Activated CD8-positive, alpha-beta memory T cell treated with anti-CD3 and anti-CD28 coated beads, Interleukin-2, amount 50 U/mL, for 48 hours (primary cell): ENCODE measurements at regions not wholly inside any gene's neighbourhood (a gene's known extent, or its start where the extent isn't known, plus 50 kb on each side); places are given as distances from the start of the nearest gene placed in this dataset.

Source experiments
- DNase-seq: peaks from one replicate; pipeline ENCODE4 v3.0.0-alpha.2; 2020

- no peak for DNase-seq
Measured at GRCh38 chr12:4045786-4046494, 172.7 kb upstream of the PARP11 start.

GRCh38 chr12:4044736-4045730 is 171.8 kb upstream of the PARP11 start:
- DNase-seq = no peak

DNA sequence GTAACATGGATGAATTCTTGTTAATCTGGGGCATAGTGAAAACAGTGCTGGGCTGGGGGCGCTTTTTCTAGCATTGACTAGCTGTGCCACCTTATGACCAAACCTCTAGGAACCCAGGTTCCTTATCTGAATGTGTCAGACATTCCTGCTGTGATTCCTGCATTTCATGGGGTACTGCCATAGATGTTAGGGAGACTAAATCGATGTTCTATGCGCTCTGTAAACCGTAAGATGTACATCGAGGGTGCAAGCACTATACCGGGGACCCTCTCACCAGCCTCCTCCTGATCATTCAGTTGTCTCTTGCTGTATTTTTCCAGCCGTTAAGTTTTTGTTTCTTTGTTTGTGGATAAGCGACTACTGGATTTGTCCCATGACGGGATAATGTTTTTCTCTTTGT is 170.9 kb upstream of the PARP11 start:
- no peak for DNase-seq

GRCh38 chr12:4041187-4041885 is 168.1 kb upstream of the PARP11 start:
- DNase-seq = no peak

DNA sequence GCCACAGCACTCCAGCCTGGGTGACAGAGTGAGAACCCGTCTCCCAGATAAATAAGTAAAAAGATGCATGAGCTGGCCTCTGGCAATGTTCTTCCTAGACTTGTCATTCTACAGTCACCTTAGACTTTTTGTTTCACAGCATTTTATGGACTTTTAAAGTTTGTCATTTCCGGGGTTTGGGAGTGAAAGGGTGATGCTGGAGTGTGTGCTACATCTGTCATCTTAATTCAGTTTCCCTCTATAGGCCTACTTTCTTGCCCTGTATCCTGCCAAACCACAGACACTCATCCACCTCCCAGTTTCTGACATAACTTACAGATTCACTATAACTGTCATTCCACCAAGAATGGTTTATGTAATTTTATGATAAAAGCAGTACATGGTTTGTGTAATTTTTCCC is 166.7 kb upstream of the PARP11 start:
- no peak for DNase-seq

- no peak for DNase-seq
Measured at GRCh38 chr12:4037747-4038312, 164.6 kb upstream of the PARP11 start.

DNA sequence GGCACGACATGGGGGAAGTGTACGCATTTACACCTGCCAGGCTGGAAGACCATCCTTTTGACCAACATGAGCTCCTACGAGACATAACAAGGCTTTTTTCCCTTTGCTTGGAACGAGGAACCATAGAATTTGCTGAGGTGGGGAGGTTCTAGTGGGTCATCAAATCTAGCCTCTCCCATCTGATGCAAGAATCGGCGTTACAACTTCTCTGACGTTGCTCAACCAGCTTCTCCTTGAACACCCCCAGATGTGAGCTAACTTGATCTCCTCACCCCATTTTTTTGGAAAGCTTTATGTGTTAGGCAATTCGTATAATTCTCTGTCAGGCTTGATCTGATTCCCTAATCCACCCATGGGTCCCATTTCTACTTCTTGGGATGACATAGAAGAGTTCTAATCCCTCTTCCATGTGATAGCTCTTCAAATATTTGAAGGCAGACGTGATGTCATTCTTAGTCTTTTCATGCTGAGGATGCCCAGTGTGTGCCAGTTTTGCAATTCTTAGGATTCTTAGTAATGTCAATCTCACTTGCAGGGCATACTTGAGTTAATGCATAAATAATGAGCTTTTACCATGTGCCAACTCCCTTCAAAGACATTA is 163.6 kb upstream of the PARP11 start:
- DNase-seq = no peak

DNA sequence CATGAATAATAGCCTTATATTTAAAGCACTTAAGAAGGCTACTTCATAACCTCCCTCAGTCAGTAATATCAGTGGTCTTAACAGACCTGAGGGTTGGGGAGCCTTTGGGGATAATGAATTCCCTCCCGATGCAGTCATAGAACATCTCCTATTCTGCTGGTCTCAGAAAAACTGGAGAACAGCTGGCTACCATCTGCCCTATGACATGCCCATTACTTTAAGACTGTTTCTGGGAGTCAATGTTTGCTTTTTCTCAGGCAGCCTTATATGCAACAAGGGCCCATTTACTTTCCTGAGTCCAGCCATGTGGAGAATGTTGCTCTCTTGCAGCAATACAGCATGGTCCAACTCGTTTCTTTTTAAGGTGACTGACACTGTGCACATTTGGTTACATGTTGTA is 161.7 kb upstream of the PARP11 start:
- no peak for DNase-seq

DNA sequence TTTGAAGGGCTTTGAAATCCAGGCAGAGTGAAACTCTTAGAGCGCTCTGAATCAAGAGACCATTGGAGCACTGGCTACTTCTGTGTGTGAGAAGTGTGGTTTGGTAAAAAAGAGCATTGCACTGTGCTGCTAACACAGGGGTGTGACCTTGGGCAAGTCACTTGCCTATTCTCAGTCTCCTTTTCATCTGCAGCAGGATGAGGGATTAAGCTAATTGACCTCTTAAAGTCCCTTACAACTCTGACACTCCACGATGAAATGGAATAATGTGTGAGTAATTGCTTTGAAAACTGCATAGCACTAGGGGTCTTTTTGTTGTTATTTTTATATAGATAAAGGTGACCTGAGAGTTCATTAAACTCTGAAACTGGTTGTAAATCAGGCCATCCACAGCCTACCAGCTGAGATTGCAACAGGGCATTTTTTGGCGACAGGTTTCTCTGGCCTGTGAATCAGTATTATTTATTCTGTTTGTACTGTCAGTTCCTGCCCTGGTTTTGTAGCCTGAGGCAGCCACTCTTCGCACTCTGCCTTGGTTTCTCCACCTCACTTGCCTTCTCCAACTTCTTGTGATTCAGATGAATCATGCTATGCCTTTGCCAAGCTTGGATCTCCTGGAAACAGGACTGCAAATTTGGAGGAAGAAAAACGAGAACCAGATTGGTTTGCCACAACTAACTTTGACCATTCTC is 159.9 kb upstream of the PARP11 start:
- no peak for DNase-seq

GRCh38 chr12:4031703-4032291 is 158.6 kb upstream of the PARP11 start:
- no peak for DNase-seq

DNA sequence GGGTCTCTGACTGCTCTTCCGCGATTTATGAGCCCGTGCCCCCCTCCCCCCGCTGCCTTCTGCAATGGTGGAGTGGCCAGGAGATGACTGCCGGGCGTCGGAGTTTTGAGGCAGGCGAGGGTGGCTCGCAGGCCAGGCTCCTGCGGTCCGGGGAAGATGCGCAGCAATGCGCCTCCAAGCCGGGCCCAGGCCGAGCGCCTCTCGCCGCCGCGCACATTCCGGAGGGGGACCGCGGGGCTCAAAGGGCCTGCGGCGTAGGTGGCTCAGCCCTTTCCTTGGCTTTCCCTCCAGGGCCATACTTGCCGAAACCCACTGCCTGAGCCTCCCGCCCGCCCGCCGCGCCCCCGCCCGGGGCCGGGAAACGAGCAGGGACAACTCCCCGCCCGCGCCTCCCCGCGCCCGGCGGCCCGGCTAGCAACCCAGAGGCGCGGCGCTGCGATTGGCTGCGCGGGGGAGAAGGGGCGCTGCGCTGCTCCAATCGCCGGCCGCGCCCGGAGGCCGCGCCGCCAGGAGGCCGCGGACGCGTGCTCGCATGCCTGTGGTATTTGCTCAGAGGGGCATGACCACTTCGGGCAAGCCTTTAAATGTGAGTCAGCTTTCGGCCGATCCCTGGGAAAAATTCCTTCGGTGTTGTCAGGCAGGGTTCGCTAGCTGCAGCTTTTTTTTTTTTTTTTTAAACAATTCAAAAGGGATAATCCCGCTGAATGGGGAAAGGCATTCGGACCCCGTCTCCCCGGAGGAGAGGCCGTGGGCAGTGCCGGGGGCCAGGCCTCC is 157.9 kb upstream of the PARP11 start:
- peak; percentile 88 for DNase-seq

GRCh38 chr12:4027412-4027811 is 154.2 kb upstream of the PARP11 start:
- peak; percentile 68 for DNase-seq

GRCh38 chr12:4026517-4026916 is 153.3 kb upstream of the PARP11 start:
- DNase-seq = no peak

DNA sequence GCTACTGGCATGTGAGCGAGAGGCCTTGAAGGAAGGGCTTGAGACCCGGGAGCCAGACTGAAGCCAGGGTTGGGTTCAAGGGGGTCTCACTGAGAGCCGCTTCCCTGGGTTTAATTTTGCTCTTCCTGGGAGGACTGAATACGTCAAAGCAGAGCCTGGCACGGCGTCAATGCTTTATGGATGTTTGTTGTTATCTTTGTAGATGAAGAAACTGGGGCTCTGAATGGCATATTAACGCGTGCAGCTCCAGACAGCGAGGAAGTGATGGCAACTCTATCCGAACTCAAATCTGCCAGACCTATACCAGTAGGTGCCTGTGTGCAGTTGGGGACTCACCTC is 152.8 kb upstream of the PARP11 start:
- DNase-seq = no peak

DNA sequence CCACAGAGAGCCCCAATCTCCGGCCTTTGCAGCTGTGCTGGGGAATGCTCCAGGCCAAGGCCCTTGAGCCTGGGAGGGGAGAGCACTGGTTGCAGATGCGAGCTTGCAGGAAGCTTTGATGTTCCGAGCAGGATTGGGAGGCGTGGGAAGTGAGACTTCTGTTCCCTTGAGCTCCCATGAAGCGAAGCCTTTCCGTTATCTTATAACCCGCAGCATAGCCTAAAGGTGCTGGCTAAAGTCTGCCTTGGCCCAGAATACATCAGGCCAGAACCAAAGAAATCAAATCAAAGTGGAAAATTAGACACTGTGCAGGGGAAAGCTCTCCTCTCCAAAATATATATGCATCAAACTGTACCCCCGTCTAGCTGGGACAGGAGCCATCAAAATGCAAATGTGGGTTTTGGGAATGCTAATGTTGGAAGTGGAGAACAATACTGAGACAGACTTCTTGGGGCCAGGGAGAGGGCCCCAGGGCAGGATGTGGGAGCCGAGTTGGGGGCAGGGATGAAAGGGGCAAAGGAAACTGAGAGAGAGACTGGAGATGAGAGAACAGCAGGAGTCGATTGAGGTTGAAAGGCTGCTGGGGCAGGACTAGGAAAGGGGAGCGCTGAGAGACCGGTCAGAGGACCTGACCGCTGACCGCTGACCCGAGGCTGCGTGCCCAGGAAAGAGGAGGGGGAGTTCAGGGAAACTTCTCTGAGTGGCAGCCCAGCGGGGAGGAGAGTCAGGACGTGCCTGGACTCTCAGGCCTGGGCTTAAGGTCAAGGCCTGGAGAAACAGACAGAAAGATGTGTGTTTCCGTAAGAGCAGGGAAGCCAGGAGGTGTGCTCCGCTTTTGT is 152.2 kb upstream of the PARP11 start:
- no peak for DNase-seq

GRCh38 chr12:4024701-4025100 is 151.5 kb upstream of the PARP11 start:
- DNase-seq = no peak

- DNase-seq = no peak
Measured at GRCh38 chr12:4015225-4016091, 142.3 kb upstream of the PARP11 start.

- no peak for DNase-seq
Measured at GRCh38 chr12:4014858-4015224, 141.6 kb upstream of the PARP11 start.

GRCh38 chr12:4014444-4014843 is 141.2 kb upstream of the PARP11 start:
- no peak for DNase-seq
